ENCODE measurements at regions not wholly inside any gene's neighbourhood (a gene's known extent, or its start where the extent isn't known, plus 50 kb on each side); places are given as distances from the start of the nearest gene placed in this dataset.
"Not testable (repeated sequence)": the region's sequence is repeated elsewhere in the genome, so short reads cannot be mapped to it uniquely, and the experiment has no call there.

GRCh38 chr11:42777776-42778175 lies 534.0 kb upstream of the API5 start:
- Mint-ChIP-seq H3K4me3 (no peak overlapping the region), H3K4me1 (ENCODE audit: low read depth) (no peaks in the 10 kb centered on the region), H3K36me3 (ENCODE audit: low read depth) (no peaks in the 10 kb centered on the region), H3K27ac (no peak overlapping the region), H3K9me3 (no peaks in the 10 kb centered on the region), H3K27me3 (ENCODE audit: low read depth) (no peaks in the 10 kb centered on the region)

- no peaks in the 10 kb centered on the region for H3K27me3 Mint-ChIP-seq (ENCODE audit: low read depth)
- H3K9me3 Mint-ChIP-seq = no peaks in the 10 kb centered on the region
- no peaks in the 10 kb centered on the region for H3K4me1 Mint-ChIP-seq (ENCODE audit: low read depth)
- no peak overlapping the region for H3K4me3 Mint-ChIP-seq
- no peaks in the 10 kb centered on the region for H3K36me3 Mint-ChIP-seq (ENCODE audit: low read depth)
- H3K27ac Mint-ChIP-seq = no peak overlapping the region
These were observed 533.6 kb upstream of the API5 start for GRCh38 chr11:42778193-42778592.

- Mint-ChIP-seq H3K36me3 (ENCODE audit: low read depth) (no peaks in the 10 kb centered on the region), H3K9me3 (no peaks in the 10 kb centered on the region), H3K4me1 (ENCODE audit: low read depth) (no peaks in the 10 kb centered on the region), H3K27me3 (ENCODE audit: low read depth) (no peaks in the 10 kb centered on the region), H3K27ac (no peak overlapping the region), H3K4me3 (no peak overlapping the region)
These were observed 532.2 kb upstream of the API5 start for GRCh38 chr11:42779555-42779954.

GRCh38 chr11:42786981-42787380 lies 524.8 kb upstream of the API5 start:
- Mint-ChIP-seq H3K27ac (no peak overlapping the region), H3K27me3 (ENCODE audit: low read depth) (no peaks in the 10 kb centered on the region), H3K4me3 (no peak overlapping the region), H3K9me3 (peaks cover 5% of the 10 kb centered on the region), H3K4me1 (ENCODE audit: low read depth) (no peaks in the 10 kb centered on the region), H3K36me3 (ENCODE audit: low read depth) (no peaks in the 10 kb centered on the region)

- not testable (repeated sequence) for H3K27ac Mint-ChIP-seq; H3K36me3 Mint-ChIP-seq (ENCODE audit: low read depth); H3K4me1 Mint-ChIP-seq (ENCODE audit: low read depth); H3K4me3 Mint-ChIP-seq; H3K9me3 Mint-ChIP-seq; H3K27me3 Mint-ChIP-seq (ENCODE audit: low read depth)
These were observed 516.3 kb upstream of the API5 start for GRCh38 chr11:42795483-42795882.

- peaks cover 6% of the 10 kb centered on the region for H3K9me3 Mint-ChIP-seq
- no peak overlapping the region for H3K4me3 Mint-ChIP-seq
- no peaks in the 10 kb centered on the region for H3K27me3 Mint-ChIP-seq (ENCODE audit: low read depth)
- H3K27ac Mint-ChIP-seq = no peak overlapping the region
- no peaks in the 10 kb centered on the region for H3K36me3 Mint-ChIP-seq (ENCODE audit: low read depth)
- H3K4me1 Mint-ChIP-seq (ENCODE audit: low read depth) = no peaks in the 10 kb centered on the region
These were observed 511.8 kb upstream of the API5 start for GRCh38 chr11:42800041-42800440.

GRCh38 chr11:42802201-42802899 lies 509.4 kb upstream of the API5 start:
- no peaks in the 10 kb centered on the region for H3K27me3 Mint-ChIP-seq (ENCODE audit: low read depth)
- H3K36me3 Mint-ChIP-seq (ENCODE audit: low read depth) = no peaks in the 10 kb centered on the region
- peaks cover 6% of the 10 kb centered on the region for H3K9me3 Mint-ChIP-seq
- H3K4me1 Mint-ChIP-seq (ENCODE audit: low read depth) = no peaks in the 10 kb centered on the region
- H3K27ac Mint-ChIP-seq = no peak overlapping the region
- no peak overlapping the region for H3K4me3 Mint-ChIP-seq

GRCh38 chr11:42806191-42806590 lies 505.6 kb upstream of the API5 start:
- Mint-ChIP-seq H3K4me1 (ENCODE audit: low read depth) (no peaks in the 10 kb centered on the region), H3K27me3 (ENCODE audit: low read depth) (no peaks in the 10 kb centered on the region), H3K27ac (no peak overlapping the region), H3K9me3 (no peaks in the 10 kb centered on the region), H3K4me3 (no peak overlapping the region), H3K36me3 (ENCODE audit: low read depth) (no peaks in the 10 kb centered on the region)

GRCh38 chr11:42812361-42812760 lies 499.4 kb upstream of the API5 start:
- Mint-ChIP-seq H3K4me1 (ENCODE audit: low read depth) (no peaks in the 10 kb centered on the region), H3K27ac (no peak overlapping the region), H3K4me3 (no peak overlapping the region), H3K9me3 (peaks cover 3% of the 10 kb centered on the region), H3K27me3 (ENCODE audit: low read depth) (no peaks in the 10 kb centered on the region), H3K36me3 (ENCODE audit: low read depth) (no peaks in the 10 kb centered on the region)

GRCh38 chr11:42812960-42813359 lies 498.8 kb upstream of the API5 start:
- no peaks in the 10 kb centered on the region for H3K4me1 Mint-ChIP-seq (ENCODE audit: low read depth)
- H3K27me3 Mint-ChIP-seq (ENCODE audit: low read depth) = no peaks in the 10 kb centered on the region
- H3K27ac Mint-ChIP-seq = no peak overlapping the region
- peaks cover 3% of the 10 kb centered on the region for H3K9me3 Mint-ChIP-seq
- no peak overlapping the region for H3K4me3 Mint-ChIP-seq
- no peaks in the 10 kb centered on the region for H3K36me3 Mint-ChIP-seq (ENCODE audit: low read depth)

GRCh38 chr11:42816471-42816870 lies 495.3 kb upstream of the API5 start:
- Mint-ChIP-seq H3K27me3 (ENCODE audit: low read depth) (no peaks in the 10 kb centered on the region), H3K36me3 (ENCODE audit: low read depth) (no peaks in the 10 kb centered on the region), H3K9me3 (peaks cover 5% of the 10 kb centered on the region), H3K4me3 (no peak overlapping the region), H3K4me1 (ENCODE audit: low read depth) (no peaks in the 10 kb centered on the region), H3K27ac (no peak overlapping the region)

GRCh38 chr11:42819126-42819525 lies 492.7 kb upstream of the API5 start:
- H3K4me3 Mint-ChIP-seq = no peak overlapping the region
- H3K27me3 Mint-ChIP-seq (ENCODE audit: low read depth) = no peaks in the 10 kb centered on the region
- no peaks in the 10 kb centered on the region for H3K4me1 Mint-ChIP-seq (ENCODE audit: low read depth)
- H3K27ac Mint-ChIP-seq = no peak overlapping the region
- peaks cover 2% of the 10 kb centered on the region for H3K9me3 Mint-ChIP-seq
- H3K36me3 Mint-ChIP-seq (ENCODE audit: low read depth) = no peaks in the 10 kb centered on the region

GRCh38 chr11:42822188-42822587 lies 489.6 kb upstream of the API5 start:
- H3K4me3 Mint-ChIP-seq; H3K36me3 Mint-ChIP-seq (ENCODE audit: low read depth); H3K27me3 Mint-ChIP-seq (ENCODE audit: low read depth); H3K9me3 Mint-ChIP-seq; H3K27ac Mint-ChIP-seq; H3K4me1 Mint-ChIP-seq (ENCODE audit: low read depth): not testable (repeated sequence)

GRCh38 chr11:42823546-42823945 lies 488.2 kb upstream of the API5 start:
- Mint-ChIP-seq H3K27me3 (ENCODE audit: low read depth) (no peaks in the 10 kb centered on the region), H3K9me3 (peaks cover 2% of the 10 kb centered on the region)

GRCh38 chr11:42824067-42824466 lies 487.7 kb upstream of the API5 start:
- Mint-ChIP-seq H3K4me3 (no peak overlapping the region), H3K36me3 (ENCODE audit: low read depth) (no peaks in the 10 kb centered on the region), H3K9me3 (peaks cover 2% of the 10 kb centered on the region), H3K27ac (no peak overlapping the region), H3K27me3 (ENCODE audit: low read depth) (no peaks in the 10 kb centered on the region), H3K4me1 (ENCODE audit: low read depth) (no peaks in the 10 kb centered on the region)

More at GRCh38 chr11:42823546-42823945, 488.2 kb upstream of the API5 start:
- Mint-ChIP-seq H3K27ac (no peak overlapping the region), H3K36me3 (ENCODE audit: low read depth) (no peaks in the 10 kb centered on the region), H3K4me1 (ENCODE audit: low read depth) (no peaks in the 10 kb centered on the region), H3K4me3 (no peak overlapping the region)

- Mint-ChIP-seq H3K27me3 (ENCODE audit: low read depth) (no peaks in the 10 kb centered on the region), H3K4me1 (ENCODE audit: low read depth) (no peaks in the 10 kb centered on the region), H3K9me3 (no peaks in the 10 kb centered on the region), H3K27ac (no peak overlapping the region), H3K4me3 (no peak overlapping the region), H3K36me3 (ENCODE audit: low read depth) (no peaks in the 10 kb centered on the region)
These were observed 486.2 kb upstream of the API5 start for GRCh38 chr11:42825598-42825997.

All from T-helper 1 cell treated with Interleukin-12 subunit alpha and Interleukin-12 subunit beta and Interleukin-4 antibody, amounts not matched to agents 30 μg/mL and 1 μg/mL, for 36 hours (primary cell).